Left ventricle myocardium inferior (tissue), 1 donor: ENCODE measurements at regions not wholly inside any gene's neighbourhood (a gene's known extent, or its start where the extent isn't known, plus 50 kb on each side); places are given as distances from the start of the nearest gene placed in this dataset.

Source experiments
- DNase-seq: peaks from one replicate; pipeline ENCODE4 v3.0.0-alpha.2; 2020
- H3K27ac ChIP-seq: fragments of 200-600 bp; replicated peaks from 2 replicates; pipeline ENCODE4 v1.8.0; 2021
- H3K27me3 ChIP-seq: fragments of 200-600 bp; 2 replicates; pipeline ENCODE4 v1.8.0; 2021; ENCODE audit warnings: low read depth
- H3K36me3 ChIP-seq: fragments of 200-600 bp; 2 replicates; pipeline ENCODE4 v1.8.0; 2021
- H3K4me1 ChIP-seq: fragments of 200-600 bp; 2 replicates; pipeline ENCODE4 v1.8.0; 2021
- H3K4me3 ChIP-seq: fragments of 200-600 bp; 2 replicates; pipeline ENCODE4 v1.8.0; 2021; ENCODE audit warnings: mild to moderate bottlenecking, moderate library complexity
- H3K9me3 ChIP-seq: fragments of 200-600 bp; replicated peaks from 2 replicates; pipeline ENCODE4 v1.8.0; 2021
- CTCF ChIP-seq: fragments of 200-600 bp; IDR thresholded peaks from 2 replicates; pipeline ENCODE4 v1.8.0; 2021; ENCODE audit warnings: antibody characterized with exemption, mild to moderate bottlenecking, borderline replicate concordance
- intact Hi-C: fragments of 100-400 bp; cut with micrococcal nuclease; formaldehyde crosslinking; loops from one replicate; pipeline ENCODE4 v1.11.0; 2022
- donor health status: DM: no; HTN: yes; CAD: no; lungs with severe emphysema.

GRCh38 chr10:61157182-61157581 is 213.2 kb upstream of the RHOBTB1 start:
- Histone ChIP-seq H3K27ac (no peak overlapping the region), H3K4me3 (no peak overlapping the region), H3K36me3 (no peaks in the 10 kb centered on the region), H3K27me3 (no peaks in the 10 kb centered on the region), H3K9me3 (no peaks in the 10 kb centered on the region), H3K4me1 (no peaks in the 10 kb centered on the region)
- no peak for TF ChIP-seq CTCF
- DNase-seq: no peak
- intact Hi-C loops: no loop called here

- intact Hi-C loops: no loop called here
- Histone ChIP-seq H3K4me3 (no peak overlapping the region), H3K4me1 (no peaks in the 10 kb centered on the region), H3K36me3 (no peaks in the 10 kb centered on the region), H3K27ac (no peak overlapping the region), H3K27me3 (no peaks in the 10 kb centered on the region), H3K9me3 (no peaks in the 10 kb centered on the region)
- no peak for TF ChIP-seq CTCF
- no peak for DNase-seq
Measured at GRCh38 chr10:61153771-61154170, 209.8 kb upstream of the RHOBTB1 start.

GRCh38 chr10:61151059-61151458 is 207.1 kb upstream of the RHOBTB1 start:
- no peak for TF ChIP-seq CTCF

GRCh38 chr10:61148451-61148850 is 204.5 kb upstream of the RHOBTB1 start:
- TF ChIP-seq CTCF: no peak
- intact Hi-C loops: loop anchor here (10.0 kb wide), 1 partner anchor 136 kb away; no protein-coding TSS in a partner anchor
- no peaks in the 10 kb centered on the region for H3K27me3 ChIP-seq
- DNase-seq: no peak
- no peaks in the 10 kb centered on the region for H3K36me3 ChIP-seq
- H3K4me1 ChIP-seq: no peaks in the 10 kb centered on the region
- no peak overlapping the region for H3K27ac ChIP-seq
- H3K9me3 ChIP-seq: peaks cover under 1% of the 10 kb centered on the region
- no peak overlapping the region for H3K4me3 ChIP-seq

More at GRCh38 chr10:61151059-61151458, 207.1 kb upstream of the RHOBTB1 start:
- H3K36me3 ChIP-seq: no peaks in the 10 kb centered on the region
- H3K27me3 ChIP-seq: no peaks in the 10 kb centered on the region
- intact Hi-C loops: no loop called here
- no peaks in the 10 kb centered on the region for H3K4me1 ChIP-seq
- H3K4me3 ChIP-seq: no peak overlapping the region
- no peak overlapping the region for H3K27ac ChIP-seq
- no peak for DNase-seq
- no peaks in the 10 kb centered on the region for H3K9me3 ChIP-seq

GRCh38 chr10:61142987-61143386 is 199.0 kb upstream of the RHOBTB1 start:
- no peak overlapping the region for H3K27ac ChIP-seq
- H3K4me1 ChIP-seq: peaks cover 8% of the 10 kb centered on the region
- no peak overlapping the region for H3K4me3 ChIP-seq
- no peak for DNase-seq
- no peak for TF ChIP-seq CTCF
- intact Hi-C loops: loop anchor here (10.0 kb wide), 1 partner anchor 142 kb away; no protein-coding TSS in a partner anchor
- peaks cover 10% of the 10 kb centered on the region for H3K9me3 ChIP-seq
- no peaks in the 10 kb centered on the region for H3K36me3 ChIP-seq
- no peaks in the 10 kb centered on the region for H3K27me3 ChIP-seq
